DND-41 (cell line): ENCODE measurements at regions not wholly inside any gene's neighbourhood (a gene's known extent, or its start where the extent isn't known, plus 50 kb on each side); places are given as distances from the start of the nearest gene placed in this dataset.

Experiments used
- EZH2 ChIP-seq: IDR thresholded peaks from 3 replicates; pipeline ENCODE4 v1.6.1; 2012; ENCODE audit warnings: borderline replicate concordance, low read depth, mild to moderate bottlenecking, moderate library complexity, low read length, inconsistent platforms; ENCODE audit not compliant: severe bottlenecking
- TF ChIP-seq, protein P1 (sequence below): IDR thresholded peaks from 2 replicates; pipeline ENCODE4 v1.5.1; 2012; ENCODE audit warnings: borderline replicate concordance, low read length, moderate library complexity, mild to moderate bottlenecking; ENCODE audit not compliant: poor library complexity, severe bottlenecking; ENCODE audit errors: extremely low read depth

GRCh38 chr2:180062178-180062577 lies 55.1 kb upstream of the CWC22 start:
- TF ChIP-seq, protein P1, sequence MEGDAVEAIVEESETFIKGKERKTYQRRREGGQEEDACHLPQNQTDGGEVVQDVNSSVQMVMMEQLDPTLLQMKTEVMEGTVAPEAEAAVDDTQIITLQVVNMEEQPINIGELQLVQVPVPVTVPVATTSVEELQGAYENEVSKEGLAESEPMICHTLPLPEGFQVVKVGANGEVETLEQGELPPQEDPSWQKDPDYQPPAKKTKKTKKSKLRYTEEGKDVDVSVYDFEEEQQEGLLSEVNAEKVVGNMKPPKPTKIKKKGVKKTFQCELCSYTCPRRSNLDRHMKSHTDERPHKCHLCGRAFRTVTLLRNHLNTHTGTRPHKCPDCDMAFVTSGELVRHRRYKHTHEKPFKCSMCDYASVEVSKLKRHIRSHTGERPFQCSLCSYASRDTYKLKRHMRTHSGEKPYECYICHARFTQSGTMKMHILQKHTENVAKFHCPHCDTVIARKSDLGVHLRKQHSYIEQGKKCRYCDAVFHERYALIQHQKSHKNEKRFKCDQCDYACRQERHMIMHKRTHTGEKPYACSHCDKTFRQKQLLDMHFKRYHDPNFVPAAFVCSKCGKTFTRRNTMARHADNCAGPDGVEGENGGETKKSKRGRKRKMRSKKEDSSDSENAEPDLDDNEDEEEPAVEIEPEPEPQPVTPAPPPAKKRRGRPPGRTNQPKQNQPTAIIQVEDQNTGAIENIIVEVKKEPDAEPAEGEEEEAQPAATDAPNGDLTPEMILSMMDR, result no peak
- TF ChIP-seq EZH2, result no peak
